HepG2 (cell line): ENCODE measurements at regions not wholly inside any gene's neighbourhood (a gene's known extent, or its start where the extent isn't known, plus 50 kb on each side); places are given as distances from the start of the nearest gene placed in this dataset.
A peak's percentile ranks its signal among the peaks of the same experiment; 100 is the strongest.

Experiments
- AGO2 ChIP-seq: fragments of 200-400 bp; formaldehyde crosslinking; optimal IDR thresholded peaks from 2 replicates; pipeline ENCODE3; 2017; ENCODE audit warnings: mild to moderate bottlenecking, low read depth, low read length, moderate library complexity
- GFI1 ChIP-seq: sonication (generic); formaldehyde crosslinking; IDR thresholded peaks from 2 replicates; pipeline ENCODE4 v1.5.0; 2020; ENCODE audit warnings: missing genetic modification reagents, mild to moderate bottlenecking, borderline replicate concordance
- HNF4A ChIP-seq: sonication (generic); formaldehyde crosslinking; IDR thresholded peaks from 2 replicates; pipeline ENCODE4 v1.4.0; 2020; ENCODE audit warnings: missing genetic modification reagents
- MIER2 ChIP-seq: IDR thresholded peaks from 2 replicates; pipeline ENCODE4 v1.6.1; 2016; ENCODE audit warnings: missing biosample characterization, missing genetic modification reagents
- MIXL1 ChIP-seq: IDR thresholded peaks from 2 replicates; pipeline ENCODE4 v1.6.1; 2016
- NFKB2 ChIP-seq: sonication (generic); formaldehyde crosslinking; IDR thresholded peaks from 2 replicates; pipeline ENCODE4 v1.4.0; 2020; ENCODE audit warnings: missing genetic modification reagents, borderline replicate concordance
- NR2F2 ChIP-seq: IDR thresholded peaks from 2 replicates; pipeline ENCODE4 v1.6.1; 2012; ENCODE audit warnings: low read depth, inconsistent platforms, borderline replicate concordance
- SCMH1 ChIP-seq: sonication (generic); formaldehyde crosslinking; IDR thresholded peaks from 2 replicates; pipeline ENCODE4 v1.9.0; 2021; ENCODE audit warnings: missing genetic modification reagents, mild to moderate bottlenecking, borderline replicate concordance
- STAT5B ChIP-seq: sonication (generic); formaldehyde crosslinking; IDR thresholded peaks from 2 replicates; pipeline ENCODE4 v1.4.0; 2020; ENCODE audit warnings: missing genetic modification reagents
- THAP7 ChIP-seq: sonication (generic); formaldehyde crosslinking; IDR thresholded peaks from 2 replicates; pipeline ENCODE4 v1.8.1; 2023; ENCODE audit warnings: mild to moderate bottlenecking, missing genetic modification reagents
- THRA ChIP-seq: sonication (generic); formaldehyde crosslinking; IDR thresholded peaks from 2 replicates; pipeline ENCODE4 v1.4.0; 2020; ENCODE audit warnings: missing genetic modification reagents, borderline replicate concordance
- YEATS2 ChIP-seq: sonication (generic); formaldehyde crosslinking; IDR thresholded peaks from 2 replicates; pipeline ENCODE4 v1.4.0; 2020; ENCODE audit warnings: missing genetic modification reagents, borderline replicate concordance
- ZBTB7B ChIP-seq: sonication (generic); formaldehyde crosslinking; IDR thresholded peaks from 2 replicates; pipeline ENCODE4 v1.4.0; 2020; ENCODE audit warnings: missing genetic modification reagents
- ZKSCAN5 ChIP-seq: sonication (generic); formaldehyde crosslinking; IDR thresholded peaks from 2 replicates; pipeline ENCODE4 v1.5.1; 2020; ENCODE audit warnings: mild to moderate bottlenecking, missing genetic modification reagents
- ZNF101 ChIP-seq: sonication (generic); formaldehyde crosslinking; IDR thresholded peaks from 2 replicates; pipeline ENCODE4 v1.4.0; 2020; ENCODE audit warnings: mild to moderate bottlenecking, low read depth, missing genetic modification reagents, borderline replicate concordance
- ZNF207 ChIP-seq: fragments of 450-650 bp; IDR thresholded peaks from 2 replicates; pipeline ENCODE4 v1.6.1; 2016; ENCODE audit warnings: antibody characterized with exemption, borderline replicate concordance
- ZNF264 ChIP-seq: sonication (generic); formaldehyde crosslinking; IDR thresholded peaks from 2 replicates; pipeline ENCODE4 v1.4.0; 2020; ENCODE audit warnings: missing genetic modification reagents
- ZNF432 ChIP-seq: sonication (generic); formaldehyde crosslinking; IDR thresholded peaks from 2 replicates; pipeline ENCODE4 v1.5.0; 2020; ENCODE audit warnings: missing genetic modification reagents, mild to moderate bottlenecking, borderline replicate concordance
- TF ChIP-seq, protein P1 (sequence below): sonication (generic); formaldehyde crosslinking; IDR thresholded peaks from 2 replicates; pipeline ENCODE4 v1.9.0; 2021; ENCODE audit warnings: mild to moderate bottlenecking, missing genetic modification reagents
- TF ChIP-seq, protein P2 (sequence below): IDR thresholded peaks from 2 replicates; pipeline ENCODE4 v1.6.1; 2018; ENCODE audit warnings: missing genetic modification reagents, mild to moderate bottlenecking, missing compliant biosample characterization
- TF ChIP-seq, protein P3 (sequence below), 2 experiments: fragments of 450-650 bp in 1 of 2; sonication (generic) in 1 of 2; formaldehyde crosslinking; IDR thresholded peaks; 2 replicates each; pipeline versions ENCODE4 v1.5.0 to v1.8.0; 2020 to 2022; ENCODE audit warnings: mild to moderate bottlenecking in 1 of 2, missing genetic modification reagents in 1 of 2

DNA sequence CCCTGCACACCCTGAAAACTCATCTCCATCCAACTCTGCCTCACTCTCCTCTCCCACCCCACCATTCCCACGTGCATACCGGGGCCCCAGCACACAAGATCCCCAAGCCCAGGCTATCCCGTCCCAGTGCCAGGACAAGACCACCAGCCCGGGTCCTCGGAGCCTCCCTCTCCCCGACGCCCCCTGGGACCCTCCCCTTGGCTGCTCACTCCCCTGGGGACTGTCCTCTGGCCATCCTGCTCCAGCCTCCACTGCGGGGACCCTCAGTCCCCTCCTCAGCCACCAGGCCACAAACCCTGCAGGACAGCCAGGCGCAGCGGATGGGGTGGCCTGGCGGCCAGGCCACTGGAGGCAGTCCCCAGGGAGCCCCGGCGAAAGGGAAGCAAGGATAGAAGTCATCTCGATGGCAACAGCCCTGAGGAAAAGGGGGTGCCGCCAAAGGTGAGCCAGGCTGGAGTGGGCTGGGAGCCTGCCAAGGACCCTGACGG, 62.8 kb downstream of the C9orf50 start (continued):
- no peak; the same call in 1 of the 2 replicates for TF ChIP-seq ZBTB7B (CRISPR knock-in tag)
- TF ChIP-seq, protein P1, sequence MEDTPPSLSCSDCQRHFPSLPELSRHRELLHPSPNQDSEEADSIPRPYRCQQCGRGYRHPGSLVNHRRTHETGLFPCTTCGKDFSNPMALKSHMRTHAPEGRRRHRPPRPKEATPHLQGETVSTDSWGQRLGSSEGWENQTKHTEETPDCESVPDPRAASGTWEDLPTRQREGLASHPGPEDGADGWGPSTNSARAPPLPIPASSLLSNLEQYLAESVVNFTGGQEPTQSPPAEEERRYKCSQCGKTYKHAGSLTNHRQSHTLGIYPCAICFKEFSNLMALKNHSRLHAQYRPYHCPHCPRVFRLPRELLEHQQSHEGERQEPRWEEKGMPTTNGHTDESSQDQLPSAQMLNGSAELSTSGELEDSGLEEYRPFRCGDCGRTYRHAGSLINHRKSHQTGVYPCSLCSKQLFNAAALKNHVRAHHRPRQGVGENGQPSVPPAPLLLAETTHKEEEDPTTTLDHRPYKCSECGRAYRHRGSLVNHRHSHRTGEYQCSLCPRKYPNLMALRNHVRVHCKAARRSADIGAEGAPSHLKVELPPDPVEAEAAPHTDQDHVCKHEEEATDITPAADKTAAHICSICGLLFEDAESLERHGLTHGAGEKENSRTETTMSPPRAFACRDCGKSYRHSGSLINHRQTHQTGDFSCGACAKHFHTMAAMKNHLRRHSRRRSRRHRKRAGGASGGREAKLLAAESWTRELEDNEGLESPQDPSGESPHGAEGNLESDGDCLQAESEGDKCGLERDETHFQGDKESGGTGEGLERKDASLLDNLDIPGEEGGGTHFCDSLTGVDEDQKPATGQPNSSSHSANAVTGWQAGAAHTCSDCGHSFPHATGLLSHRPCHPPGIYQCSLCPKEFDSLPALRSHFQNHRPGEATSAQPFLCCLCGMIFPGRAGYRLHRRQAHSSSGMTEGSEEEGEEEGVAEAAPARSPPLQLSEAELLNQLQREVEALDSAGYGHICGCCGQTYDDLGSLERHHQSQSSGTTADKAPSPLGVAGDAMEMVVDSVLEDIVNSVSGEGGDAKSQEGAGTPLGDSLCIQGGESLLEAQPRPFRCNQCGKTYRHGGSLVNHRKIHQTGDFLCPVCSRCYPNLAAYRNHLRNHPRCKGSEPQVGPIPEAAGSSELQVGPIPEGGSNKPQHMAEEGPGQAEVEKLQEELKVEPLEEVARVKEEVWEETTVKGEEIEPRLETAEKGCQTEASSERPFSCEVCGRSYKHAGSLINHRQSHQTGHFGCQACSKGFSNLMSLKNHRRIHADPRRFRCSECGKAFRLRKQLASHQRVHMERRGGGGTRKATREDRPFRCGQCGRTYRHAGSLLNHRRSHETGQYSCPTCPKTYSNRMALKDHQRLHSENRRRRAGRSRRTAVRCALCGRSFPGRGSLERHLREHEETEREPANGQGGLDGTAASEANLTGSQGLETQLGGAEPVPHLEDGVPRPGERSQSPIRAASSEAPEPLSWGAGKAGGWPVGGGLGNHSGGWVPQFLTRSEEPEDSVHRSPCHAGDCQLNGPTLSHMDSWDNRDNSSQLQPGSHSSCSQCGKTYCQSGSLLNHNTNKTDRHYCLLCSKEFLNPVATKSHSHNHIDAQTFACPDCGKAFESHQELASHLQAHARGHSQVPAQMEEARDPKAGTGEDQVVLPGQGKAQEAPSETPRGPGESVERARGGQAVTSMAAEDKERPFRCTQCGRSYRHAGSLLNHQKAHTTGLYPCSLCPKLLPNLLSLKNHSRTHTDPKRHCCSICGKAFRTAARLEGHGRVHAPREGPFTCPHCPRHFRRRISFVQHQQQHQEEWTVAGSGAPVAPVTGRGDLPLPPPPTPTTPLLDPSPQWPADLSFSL (CRISPR knock-in tag): no peak
- TF ChIP-seq, protein P2, sequence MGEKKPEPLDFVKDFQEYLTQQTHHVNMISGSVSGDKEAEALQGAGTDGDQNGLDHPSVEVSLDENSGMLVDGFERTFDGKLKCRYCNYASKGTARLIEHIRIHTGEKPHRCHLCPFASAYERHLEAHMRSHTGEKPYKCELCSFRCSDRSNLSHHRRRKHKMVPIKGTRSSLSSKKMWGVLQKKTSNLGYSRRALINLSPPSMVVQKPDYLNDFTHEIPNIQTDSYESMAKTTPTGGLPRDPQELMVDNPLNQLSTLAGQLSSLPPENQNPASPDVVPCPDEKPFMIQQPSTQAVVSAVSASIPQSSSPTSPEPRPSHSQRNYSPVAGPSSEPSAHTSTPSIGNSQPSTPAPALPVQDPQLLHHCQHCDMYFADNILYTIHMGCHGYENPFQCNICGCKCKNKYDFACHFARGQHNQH (CRISPR knock-in tag): no peak
- TF ChIP-seq THRA (CRISPR knock-in tag): no peak
- TF ChIP-seq ZNF207: no peak
- no peak for TF ChIP-seq ZKSCAN5 (CRISPR knock-in tag)
- TF ChIP-seq STAT5B: no peak
- no peak for TF ChIP-seq NFKB2
- TF ChIP-seq ZNF101: no peak
- 0 out of 2 replicates have a peak, but pooled peaks have one; percentile 14 for TF ChIP-seq MIXL1 (CRISPR knock-in tag)
- TF ChIP-seq GFI1 (CRISPR knock-in tag): no peak
- TF ChIP-seq MIER2 (CRISPR knock-in tag): no peak
- TF ChIP-seq ZNF432 (CRISPR knock-in tag): no peak
- TF ChIP-seq YEATS2: no peak
- no peak for TF ChIP-seq ZNF264 (CRISPR knock-in tag)
- TF ChIP-seq HNF4A (CRISPR knock-in tag): no peak
- TF ChIP-seq SCMH1 (CRISPR knock-in tag): no peak
- TF ChIP-seq NR2F2: no peak
- TF ChIP-seq, protein P3, sequence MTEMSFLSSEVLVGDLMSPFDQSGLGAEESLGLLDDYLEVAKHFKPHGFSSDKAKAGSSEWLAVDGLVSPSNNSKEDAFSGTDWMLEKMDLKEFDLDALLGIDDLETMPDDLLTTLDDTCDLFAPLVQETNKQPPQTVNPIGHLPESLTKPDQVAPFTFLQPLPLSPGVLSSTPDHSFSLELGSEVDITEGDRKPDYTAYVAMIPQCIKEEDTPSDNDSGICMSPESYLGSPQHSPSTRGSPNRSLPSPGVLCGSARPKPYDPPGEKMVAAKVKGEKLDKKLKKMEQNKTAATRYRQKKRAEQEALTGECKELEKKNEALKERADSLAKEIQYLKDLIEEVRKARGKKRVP (CRISPR knock-in tag; IDR thresholded peaks at IDR 0.05): 0 out of 4 replicates have a peak, but pooled peaks of 1 of the 2 experiments have one; percentile 9
- no peak for TF ChIP-seq THAP7 (CRISPR knock-in tag)
- TF ChIP-seq AGO2: peak; percentile 98
